ENCODE measurements at regions not wholly inside any gene's neighbourhood (a gene's known extent, or its start where the extent isn't known, plus 50 kb on each side); places are given as distances from the start of the nearest gene placed in this dataset.

GRCh38 chr7:68484731-68485130, 1113.5 kb upstream of the AUTS2 start:
- intact Hi-C loops (cut with DNase I) = no loop called here
- no peak for TF ChIP-seq POLR2AphosphoS5 (IDR thresholded peaks at IDR 0.05)
- Histone ChIP-seq H3K9me3 (no peaks in the 10 kb centered on the region), H3K4me1 (replicated peaks) (no peaks in the 10 kb centered on the region), H3K27ac (no peak overlapping the region), H3K36me3 (no peaks in the 10 kb centered on the region), H3K27me3 (replicated peaks; ENCODE audit: insufficient read depth) (no peaks in the 10 kb centered on the region), H3K4me3 (no peak overlapping the region)
- 82% methylated on average over 6 of the region's 6 CpGs for WGBS
- DNase-seq (ENCODE audit: low spot score) = no peak

- WGBS = 78% methylated on average over 2 of the region's 2 CpGs
- Histone ChIP-seq H3K36me3 (no peaks in the 10 kb centered on the region), H3K27ac (no peak overlapping the region), H3K4me1 (replicated peaks) (no peaks in the 10 kb centered on the region), H3K9me3 (no peaks in the 10 kb centered on the region), H3K27me3 (replicated peaks; ENCODE audit: insufficient read depth) (no peaks in the 10 kb centered on the region), H3K4me3 (no peak overlapping the region)
- intact Hi-C loops (cut with DNase I) = no loop called here
- TF ChIP-seq POLR2A (IDR thresholded peaks at IDR 0.05) (no peak), POLR2AphosphoS5 (IDR thresholded peaks at IDR 0.05) (no peak), CTCF (IDR thresholded peaks at IDR 0.05) (no peak)
- DNase-seq (ENCODE audit: low spot score) = no peak
Measured at GRCh38 chr7:68485253-68485917, 1112.9 kb upstream of the AUTS2 start.

GRCh38 chr7:68488341-68489060, 1109.8 kb upstream of the AUTS2 start:
- WGBS = 77% methylated on average over 8 of the region's 8 CpGs
- Histone ChIP-seq H3K4me1 (replicated peaks) (no peaks in the 10 kb centered on the region), H3K27ac (no peak overlapping the region), H3K27me3 (replicated peaks; ENCODE audit: insufficient read depth) (no peaks in the 10 kb centered on the region), H3K4me3 (no peak overlapping the region), H3K9me3 (no peaks in the 10 kb centered on the region), H3K36me3 (no peaks in the 10 kb centered on the region)
- intact Hi-C loops (cut with DNase I) = no loop called here
- TF ChIP-seq CTCF (IDR thresholded peaks at IDR 0.05) (no peak), POLR2A (IDR thresholded peaks at IDR 0.05) (no peak), POLR2AphosphoS5 (IDR thresholded peaks at IDR 0.05) (no peak)
- no peak for DNase-seq (ENCODE audit: low spot score)

- no peaks in the 10 kb centered on the region for H3K9me3 ChIP-seq
- DNase-seq (ENCODE audit: low spot score) = no peak
- WGBS = 91% methylated on average over 2 of the region's 2 CpGs
- TF ChIP-seq POLR2AphosphoS5 (IDR thresholded peaks at IDR 0.05) (no peak), CTCF (IDR thresholded peaks at IDR 0.05) (no peak), POLR2A (IDR thresholded peaks at IDR 0.05) (no peak)
- H3K27ac ChIP-seq = no peak overlapping the region
- intact Hi-C loops (cut with DNase I) = no loop called here
- H3K27me3 ChIP-seq (replicated peaks; ENCODE audit: insufficient read depth) = no peaks in the 10 kb centered on the region
- no peaks in the 10 kb centered on the region for H3K36me3 ChIP-seq
- H3K4me3 ChIP-seq = no peak overlapping the region
- H3K4me1 ChIP-seq (replicated peaks) = no peaks in the 10 kb centered on the region
Measured at GRCh38 chr7:68491523-68492358, 1106.5 kb upstream of the AUTS2 start.

GRCh38 chr7:68492359-68492690, 1106.0 kb upstream of the AUTS2 start:
- no peak for DNase-seq (ENCODE audit: low spot score)
- Histone ChIP-seq H3K4me3 (no peak overlapping the region), H3K9me3 (no peaks in the 10 kb centered on the region), H3K4me1 (replicated peaks) (no peaks in the 10 kb centered on the region), H3K27me3 (replicated peaks; ENCODE audit: insufficient read depth) (no peaks in the 10 kb centered on the region), H3K27ac (no peak overlapping the region), H3K36me3 (no peaks in the 10 kb centered on the region)
- TF ChIP-seq POLR2AphosphoS5 (IDR thresholded peaks at IDR 0.05) (no peak), POLR2A (IDR thresholded peaks at IDR 0.05) (no peak), CTCF (IDR thresholded peaks at IDR 0.05) (no peak)
- intact Hi-C loops (cut with DNase I) = no loop called here
- WGBS = 97% methylated on average over 1 of the region's 1 CpG
